ENCODE measurements at regions not wholly inside any gene's neighbourhood (a gene's known extent, or its start where the extent isn't known, plus 50 kb on each side); places are given as distances from the start of the nearest gene placed in this dataset.

DNA sequence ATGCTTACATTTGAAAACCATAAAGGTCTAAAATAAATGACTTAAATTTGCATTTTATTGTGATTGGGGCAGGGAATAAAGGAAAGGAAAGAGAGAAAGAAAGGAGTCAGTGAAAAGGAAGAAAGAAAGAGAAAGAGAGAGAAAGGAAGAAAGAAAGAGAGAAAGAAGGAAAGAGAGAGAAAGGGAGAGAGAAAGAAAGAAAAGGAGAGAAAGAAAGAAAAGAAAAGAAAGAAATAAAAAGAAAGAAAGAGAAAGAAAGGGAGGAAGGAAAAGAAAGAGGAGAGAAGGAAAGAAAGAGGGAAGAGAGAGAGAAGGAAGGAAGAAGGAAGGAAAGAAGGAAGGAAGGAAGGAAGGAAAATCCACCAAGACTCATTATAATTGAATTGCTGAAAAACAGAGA is 222.8 kb downstream of the RMST start:
- H3K36me3 ChIP-seq = no peaks in the 10 kb centered on the region
- H3K9me3 ChIP-seq = no peaks in the 10 kb centered on the region
- no peaks in the 10 kb centered on the region for H3K4me1 ChIP-seq
- no peak overlapping the region for H3K4me3 ChIP-seq
- no peak for DNase-seq (ENCODE audit: low spot score in 2 of 2)
- no peaks in the 10 kb centered on the region for H3K27me3 ChIP-seq
- TF ChIP-seq, protein P1, sequence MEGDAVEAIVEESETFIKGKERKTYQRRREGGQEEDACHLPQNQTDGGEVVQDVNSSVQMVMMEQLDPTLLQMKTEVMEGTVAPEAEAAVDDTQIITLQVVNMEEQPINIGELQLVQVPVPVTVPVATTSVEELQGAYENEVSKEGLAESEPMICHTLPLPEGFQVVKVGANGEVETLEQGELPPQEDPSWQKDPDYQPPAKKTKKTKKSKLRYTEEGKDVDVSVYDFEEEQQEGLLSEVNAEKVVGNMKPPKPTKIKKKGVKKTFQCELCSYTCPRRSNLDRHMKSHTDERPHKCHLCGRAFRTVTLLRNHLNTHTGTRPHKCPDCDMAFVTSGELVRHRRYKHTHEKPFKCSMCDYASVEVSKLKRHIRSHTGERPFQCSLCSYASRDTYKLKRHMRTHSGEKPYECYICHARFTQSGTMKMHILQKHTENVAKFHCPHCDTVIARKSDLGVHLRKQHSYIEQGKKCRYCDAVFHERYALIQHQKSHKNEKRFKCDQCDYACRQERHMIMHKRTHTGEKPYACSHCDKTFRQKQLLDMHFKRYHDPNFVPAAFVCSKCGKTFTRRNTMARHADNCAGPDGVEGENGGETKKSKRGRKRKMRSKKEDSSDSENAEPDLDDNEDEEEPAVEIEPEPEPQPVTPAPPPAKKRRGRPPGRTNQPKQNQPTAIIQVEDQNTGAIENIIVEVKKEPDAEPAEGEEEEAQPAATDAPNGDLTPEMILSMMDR (IDR thresholded peaks at IDR 0.05) = no peak
- no peak for TF ChIP-seq POLR2A (IDR thresholded peaks at IDR 0.05)
- no peak for TF ChIP-seq EP300 (IDR thresholded peaks at IDR 0.05)
- H3K27ac ChIP-seq = no peak overlapping the region

DNA sequence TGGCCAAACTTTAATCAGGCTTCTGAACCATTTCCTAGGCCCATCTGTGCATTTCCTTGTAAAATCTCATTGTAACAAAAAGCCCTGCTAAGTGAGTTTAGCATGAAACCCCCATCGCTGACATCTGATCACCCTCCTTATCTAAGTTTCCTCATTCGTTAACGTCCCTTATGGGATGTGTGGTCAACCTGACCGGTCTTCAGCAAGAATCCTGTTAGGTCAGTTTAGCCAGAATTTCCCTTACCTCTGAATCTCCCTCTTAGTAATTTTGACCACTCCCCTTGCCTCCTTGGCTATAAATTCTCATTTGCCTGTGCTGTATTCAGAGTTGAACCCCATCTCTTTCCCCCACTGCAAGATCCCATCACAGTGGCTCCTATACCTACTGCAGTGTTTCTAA is 239.3 kb downstream of the RMST start:
- DNase-seq (ENCODE audit: low spot score in 2 of 2) = no peak
- no peaks in the 10 kb centered on the region for H3K27me3 ChIP-seq
- WGBS, 2 donors = 61 to 69% methylated on average over 4 of the region's 4 CpGs
- H3K4me3 ChIP-seq = no peak overlapping the region
- H3K36me3 ChIP-seq = no peaks in the 10 kb centered on the region
- H3K4me1 ChIP-seq = no peaks in the 10 kb centered on the region
- H3K27ac ChIP-seq = no peak overlapping the region
- peaks cover 0 to 5% (median 0%) of the 10 kb centered on the region in 4 donors for H3K9me3 ChIP-seq
- TF ChIP-seq POLR2A (IDR thresholded peaks at IDR 0.05) (no peak), EP300 (IDR thresholded peaks at IDR 0.05) (no peak)
- TF ChIP-seq, protein P1 (IDR thresholded peaks at IDR 0.05) = no peak

DNA sequence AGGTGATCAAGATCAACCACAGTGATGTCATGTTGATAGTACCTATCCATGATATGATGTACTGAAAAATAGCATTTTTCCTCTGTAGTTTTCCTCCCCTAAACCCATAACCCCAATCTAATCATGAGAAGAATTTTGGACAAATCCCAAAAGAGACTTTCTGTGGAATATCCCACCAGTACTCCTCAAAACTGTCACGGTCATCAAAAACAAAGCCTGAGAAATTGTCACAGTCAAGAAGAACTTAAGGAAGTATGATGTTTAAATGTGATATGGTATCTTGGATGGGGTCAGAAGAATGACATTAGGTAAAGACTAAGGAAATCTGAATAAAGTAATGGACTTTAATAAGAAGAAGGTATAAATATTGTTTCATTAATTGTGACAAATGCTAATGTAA is 248.8 kb downstream of the RMST start:
- H3K27ac ChIP-seq = no peak overlapping the region
- DNase-seq (ENCODE audit: low spot score in 2 of 2) = no peak
- WGBS, 2 donors = 87 to 92% methylated on average over 1 of the region's 1 CpG

DNA sequence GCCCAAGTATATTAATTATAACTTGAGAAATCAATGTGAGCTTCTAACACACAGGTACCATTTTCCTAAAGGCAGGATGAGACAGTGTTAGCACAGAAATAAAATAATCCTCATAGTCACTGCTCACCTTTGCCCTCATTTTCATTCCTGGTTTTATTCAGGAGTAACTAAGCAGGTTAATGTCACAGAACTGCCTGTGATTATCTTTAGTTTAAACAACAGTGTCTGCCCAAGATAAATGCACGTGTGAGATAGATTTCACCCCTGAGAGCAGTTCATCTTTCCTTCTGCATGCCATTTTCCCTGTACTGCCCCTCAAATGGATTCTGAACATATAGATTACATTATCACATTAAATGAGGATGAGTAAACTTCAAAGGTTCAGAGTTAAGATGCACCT is 250.7 kb downstream of the RMST start:
- Histone ChIP-seq H3K36me3 (no peaks in the 10 kb centered on the region), H3K4me1 (no peaks in the 10 kb centered on the region), H3K27me3 (no peaks in the 10 kb centered on the region), H3K4me3 (no peak overlapping the region), H3K27ac (no peak overlapping the region), H3K9me3 (no peaks in the 10 kb centered on the region)
- DNase-seq (ENCODE audit: low spot score in 2 of 2) = no peak
- 38 to 61% methylated on average over 1 of the region's 1 CpG for WGBS, 2 donors
- TF ChIP-seq EP300 (IDR thresholded peaks at IDR 0.05) (no peak), POLR2A (IDR thresholded peaks at IDR 0.05) (no peak)
- TF ChIP-seq, protein P1 (IDR thresholded peaks at IDR 0.05) = no peak

More for the DNA sequence above, 248.8 kb downstream of the RMST start:
- H3K36me3 ChIP-seq = no peaks in the 10 kb centered on the region
- H3K27me3 ChIP-seq = no peaks in the 10 kb centered on the region
- TF ChIP-seq EP300 (IDR thresholded peaks at IDR 0.05) (no peak), POLR2A (IDR thresholded peaks at IDR 0.05) (no peak)
- TF ChIP-seq, protein P1 (IDR thresholded peaks at IDR 0.05) = no peak
- H3K4me1 ChIP-seq = no peaks in the 10 kb centered on the region
- no peak overlapping the region for H3K4me3 ChIP-seq
- H3K9me3 ChIP-seq = no peaks in the 10 kb centered on the region

DNA sequence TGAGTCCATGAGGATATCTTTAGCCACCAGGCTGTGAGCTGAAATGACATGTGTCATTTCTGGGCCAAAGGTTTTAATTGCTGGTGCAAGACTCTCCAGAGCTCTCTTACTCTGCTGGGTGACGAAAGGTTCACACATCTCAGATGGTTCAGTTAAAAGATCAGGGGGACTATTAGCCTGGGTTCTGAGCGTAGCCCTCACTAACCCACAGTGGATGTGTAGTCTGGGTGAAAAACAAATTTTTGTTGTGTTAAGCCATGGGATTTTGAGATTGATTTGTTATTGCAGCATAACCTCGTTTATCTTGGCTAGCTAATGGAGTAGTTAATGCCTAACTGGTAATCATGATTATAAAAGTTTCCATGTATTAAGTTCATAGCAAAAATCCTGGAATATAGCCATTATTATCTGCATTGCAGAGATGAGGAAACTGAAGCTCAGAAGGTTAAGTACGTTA is 251.5 kb downstream of the RMST start:
- TF ChIP-seq POLR2A (IDR thresholded peaks at IDR 0.05) = no peak
- no peak for TF ChIP-seq EP300 (IDR thresholded peaks at IDR 0.05)
- TF ChIP-seq, protein P1 (IDR thresholded peaks at IDR 0.05) = no peak
- 61 to 67% methylated on average over 4 of the region's 4 CpGs for WGBS, 2 donors
- Histone ChIP-seq H3K36me3 (no peaks in the 10 kb centered on the region), H3K4me3 (no peak overlapping the region), H3K27ac (no peak overlapping the region), H3K4me1 (no peaks in the 10 kb centered on the region), H3K27me3 (no peaks in the 10 kb centered on the region), H3K9me3 (no peaks in the 10 kb centered on the region)
- DNase-seq (ENCODE audit: low spot score in 2 of 2) = no peak

Data from tibial nerve (tissue), 4 donors.